GM23338 (cell line): ENCODE measurements at regions not wholly inside any gene's neighbourhood (a gene's known extent, or its start where the extent isn't known, plus 50 kb on each side); places are given as distances from the start of the nearest gene placed in this dataset.

Experiments
- CTCF ChIP-seq, 2 experiments: fragments of 200-600 bp in 1 of 2; sonication (generic) in 1 of 2; conservative IDR thresholded peaks; 2 replicates each; pipeline versions ENCODE4 v1.5.1 to v1.6.1; 2016 to 2017; ENCODE audit warnings: antibody characterized with exemption in 2 of 2, low read depth in 2 of 2, mild to moderate bottlenecking in 2 of 2, moderate library complexity in 1 of 2
- EZH2 ChIP-seq: fragments of 200-600 bp; sonication (generic); IDR thresholded peaks from one replicate; pipeline ENCODE4 v1.8.0; 2017; ENCODE audit warnings: antibody characterized with exemption, mild to moderate bottlenecking, low read depth; ENCODE audit not compliant: unreplicated experiment

DNA sequence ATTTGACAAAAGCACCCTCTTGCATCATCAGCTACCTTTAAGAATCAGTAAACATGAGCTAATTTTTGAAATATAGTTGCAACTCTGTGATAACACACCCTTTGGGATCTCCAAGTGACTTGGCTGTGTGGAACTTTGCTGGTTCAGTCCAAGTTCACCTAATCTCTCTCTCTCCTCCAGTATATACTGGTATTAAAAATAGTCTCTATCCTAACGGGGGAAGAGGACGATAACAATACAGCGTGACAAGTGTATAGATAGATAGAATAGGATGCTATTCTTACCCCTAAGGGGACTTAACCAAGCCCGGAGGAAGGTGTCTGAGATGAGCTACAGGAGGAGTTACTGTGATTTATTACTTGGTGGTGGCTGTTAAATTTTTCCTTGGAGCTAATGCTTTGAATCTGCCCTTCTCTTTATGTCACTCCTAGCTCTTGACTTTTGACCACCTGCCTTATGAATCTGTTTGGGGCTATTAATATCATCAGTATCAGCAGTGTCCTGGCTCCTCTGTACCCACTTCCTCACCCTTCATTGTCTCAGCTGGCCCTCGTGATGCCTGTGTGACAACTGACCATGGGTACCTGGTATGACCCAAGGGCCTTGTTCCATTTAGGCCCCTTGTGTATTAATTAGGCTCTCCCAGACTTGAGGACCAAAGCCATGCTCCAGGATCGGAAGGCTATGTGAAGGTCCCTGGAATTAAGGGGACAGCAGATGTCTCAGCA is 223.9 kb downstream of the SREK1 start:
- TF ChIP-seq CTCF (conservative IDR thresholded peaks at IDR 0.05; ENCODE audit: low read depth in 2 of 2) (no peak), EZH2 (no peak)
